Tibial nerve (tissue), 4 donors: ENCODE measurements at regions not wholly inside any gene's neighbourhood (a gene's known extent, or its start where the extent isn't known, plus 50 kb on each side); places are given as distances from the start of the nearest gene placed in this dataset.

Experiments used
- DNase-seq, 2 donors: peaks; one replicate each; pipeline ENCODE4 v3.0.0-alpha.2; 2019; ENCODE audit warnings: low spot score in 2 of 2
- H3K27ac ChIP-seq, 4 donors: fragments of 200-600 bp; sonication (generic) in 3 of 4; one replicate each; pipeline ENCODE4 v1.5.1; 2017 to 2019; ENCODE audit warnings: mild to moderate bottlenecking in 1 of 4
- H3K27me3 ChIP-seq, 2 donors: fragments of 200-600 bp; sonication (generic) in 1 of 2; one replicate each; pipeline versions ENCODE4 v1.5.1 to v1.6.0; 2017 to 2019
- H3K36me3 ChIP-seq, 3 donors: fragments of 200-600 bp; sonication (generic); one replicate each; pipeline ENCODE4 v1.5.1; 2018 to 2019
- H3K4me1 ChIP-seq, 4 donors: fragments of 200-600 bp; sonication (generic) in 3 of 4; one replicate each; pipeline ENCODE4 v1.5.1; 2017 to 2019
- H3K4me3 ChIP-seq, 4 donors: fragments of 200-600 bp; sonication (generic) in 3 of 4; one replicate each; pipeline ENCODE4 v1.5.1; 2017 to 2019; ENCODE audit warnings: mild to moderate bottlenecking in 1 of 4, moderate library complexity in 1 of 4
- H3K9me3 ChIP-seq, 4 donors: fragments of 200-600 bp; sonication (generic) in 3 of 4; one replicate each; pipeline ENCODE4 v1.5.1; 2017 to 2019
- EP300 ChIP-seq, 2 donors: sonication (generic); formaldehyde crosslinking; IDR thresholded peaks; one replicate each; pipeline ENCODE4 v1.6.1; 2017; ENCODE audit warnings: antibody characterized with exemption in 2 of 2, mild to moderate bottlenecking in 1 of 2
- POLR2A ChIP-seq, 2 donors: fragments of 450-650 bp; IDR thresholded peaks; one replicate each; pipeline ENCODE4 v1.6.1; 2017; ENCODE audit warnings: antibody characterized with exemption in 2 of 2, mild to moderate bottlenecking in 2 of 2, moderate library complexity in 2 of 2
- WGBS, 2 donors: methylation state at CpG; one replicate each; pipeline ENCODE4 v1.1.5; 2018; 5-methylcytosine and 5-hydroxymethylcytosine counted together
- TF ChIP-seq, protein P1 (sequence below), 5 experiments: fragments of 200-600 bp in 3 of 5; fragments of 450-650 bp in 2 of 5; sonication (generic) in 3 of 5; IDR thresholded peaks; one replicate each; pipeline ENCODE4 v1.5.1; 2016 to 2019; ENCODE audit warnings: antibody characterized with exemption in 5 of 5, mild to moderate bottlenecking in 3 of 5, moderate library complexity in 2 of 5

DNA sequence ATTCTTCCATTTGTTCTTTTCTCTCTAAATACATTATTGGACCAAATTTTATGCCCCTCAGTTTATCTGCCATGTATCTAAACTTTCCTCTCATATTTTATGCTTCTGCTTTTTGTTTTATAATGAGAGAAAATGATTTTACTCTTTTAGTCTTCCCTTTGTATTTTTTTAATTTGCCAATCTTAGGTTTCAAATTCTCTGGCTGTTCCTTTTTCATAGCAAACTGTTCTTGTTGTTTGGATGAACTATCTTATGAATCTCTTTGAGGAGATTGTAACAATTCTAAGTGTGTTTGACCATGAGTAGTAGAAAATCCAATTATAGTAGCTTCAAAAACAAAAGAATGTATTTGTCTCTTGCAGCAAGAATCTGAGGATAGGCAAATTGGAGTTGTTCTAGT, 290.5 kb downstream of the NDFIP2 start:
- Histone ChIP-seq H3K4me3 (no peak overlapping the region), H3K9me3 (peaks cover 0 to 3% (median 0%) of the 10 kb centered on the region in 4 donors), H3K36me3 (no peaks in the 10 kb centered on the region), H3K27me3 (no peaks in the 10 kb centered on the region), H3K27ac (no peak overlapping the region), H3K4me1 (peaks cover 0 to 4% (median 0%) of the 10 kb centered on the region in 4 donors)
- DNase-seq = no peak
- TF ChIP-seq, protein P1, sequence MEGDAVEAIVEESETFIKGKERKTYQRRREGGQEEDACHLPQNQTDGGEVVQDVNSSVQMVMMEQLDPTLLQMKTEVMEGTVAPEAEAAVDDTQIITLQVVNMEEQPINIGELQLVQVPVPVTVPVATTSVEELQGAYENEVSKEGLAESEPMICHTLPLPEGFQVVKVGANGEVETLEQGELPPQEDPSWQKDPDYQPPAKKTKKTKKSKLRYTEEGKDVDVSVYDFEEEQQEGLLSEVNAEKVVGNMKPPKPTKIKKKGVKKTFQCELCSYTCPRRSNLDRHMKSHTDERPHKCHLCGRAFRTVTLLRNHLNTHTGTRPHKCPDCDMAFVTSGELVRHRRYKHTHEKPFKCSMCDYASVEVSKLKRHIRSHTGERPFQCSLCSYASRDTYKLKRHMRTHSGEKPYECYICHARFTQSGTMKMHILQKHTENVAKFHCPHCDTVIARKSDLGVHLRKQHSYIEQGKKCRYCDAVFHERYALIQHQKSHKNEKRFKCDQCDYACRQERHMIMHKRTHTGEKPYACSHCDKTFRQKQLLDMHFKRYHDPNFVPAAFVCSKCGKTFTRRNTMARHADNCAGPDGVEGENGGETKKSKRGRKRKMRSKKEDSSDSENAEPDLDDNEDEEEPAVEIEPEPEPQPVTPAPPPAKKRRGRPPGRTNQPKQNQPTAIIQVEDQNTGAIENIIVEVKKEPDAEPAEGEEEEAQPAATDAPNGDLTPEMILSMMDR (IDR thresholded peaks at IDR 0.05) = no peak
- TF ChIP-seq EP300 (IDR thresholded peaks at IDR 0.05) = no peak
- TF ChIP-seq POLR2A (IDR thresholded peaks at IDR 0.05) = no peak

DNA sequence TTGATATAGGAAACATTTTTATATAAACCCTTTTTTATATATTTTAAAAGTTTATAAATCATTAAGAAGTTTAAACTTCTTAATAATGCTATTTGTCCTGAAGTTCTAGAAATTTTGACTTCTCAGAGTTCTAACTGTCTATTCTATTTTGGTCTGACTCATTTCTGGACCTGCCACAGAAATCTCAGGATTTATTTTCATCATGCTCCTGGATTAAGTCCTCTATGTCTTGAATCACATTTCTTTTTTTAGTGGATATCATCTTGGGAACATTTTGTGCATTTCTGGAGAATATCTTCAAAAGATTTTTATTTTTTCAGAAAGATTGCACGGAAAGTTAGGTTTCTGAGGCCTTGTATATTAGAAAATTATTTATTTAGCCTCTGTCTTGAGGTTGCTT, 289.1 kb downstream of the NDFIP2 start:
- Histone ChIP-seq H3K4me1 (no peaks in the 10 kb centered on the region), H3K4me3 (no peak overlapping the region), H3K27ac (no peak overlapping the region), H3K27me3 (no peaks in the 10 kb centered on the region), H3K9me3 (peaks cover 0 to 3% (median 0%) of the 10 kb centered on the region in 4 donors), H3K36me3 (no peaks in the 10 kb centered on the region)
- no peak for TF ChIP-seq POLR2A (IDR thresholded peaks at IDR 0.05)
- TF ChIP-seq, protein P1 (IDR thresholded peaks at IDR 0.05) = no peak
- no peak for TF ChIP-seq EP300 (IDR thresholded peaks at IDR 0.05)
- 82 to 86% methylated on average over 1 of the region's 1 CpG for WGBS, 2 donors
- no peak for DNase-seq

DNA sequence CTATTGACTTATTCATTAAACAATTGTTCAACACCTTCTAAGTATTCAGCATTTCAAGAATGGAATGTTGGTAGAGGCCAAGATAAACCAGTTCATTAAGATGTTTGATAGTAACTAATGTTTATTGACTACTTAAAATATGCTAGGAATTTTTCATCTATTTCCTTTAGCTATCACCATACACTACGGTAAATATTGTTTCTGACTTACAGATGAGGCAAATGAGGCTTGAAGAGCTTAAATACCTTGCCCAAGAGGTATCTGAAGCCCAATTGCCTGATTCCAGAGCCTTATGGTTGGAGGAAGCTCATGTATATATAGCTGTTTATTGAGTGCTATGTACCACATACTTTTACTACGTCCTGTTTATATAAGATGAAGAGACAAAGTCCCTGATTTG, 286.2 kb downstream of the NDFIP2 start:
- Histone ChIP-seq H3K27me3 (no peaks in the 10 kb centered on the region), H3K36me3 (no peaks in the 10 kb centered on the region), H3K9me3 (peaks cover 0 to 1% (median 0%) of the 10 kb centered on the region in 4 donors), H3K27ac (no peak overlapping the region), H3K4me3 (no peak overlapping the region), H3K4me1 (no peaks in the 10 kb centered on the region)
- WGBS, 2 donors = 60 to 78% methylated on average over 2 of the region's 2 CpGs
- DNase-seq = no peak
- no peak for TF ChIP-seq POLR2A (IDR thresholded peaks at IDR 0.05)
- TF ChIP-seq, protein P1 (IDR thresholded peaks at IDR 0.05) = no peak
- no peak for TF ChIP-seq EP300 (IDR thresholded peaks at IDR 0.05)

DNA sequence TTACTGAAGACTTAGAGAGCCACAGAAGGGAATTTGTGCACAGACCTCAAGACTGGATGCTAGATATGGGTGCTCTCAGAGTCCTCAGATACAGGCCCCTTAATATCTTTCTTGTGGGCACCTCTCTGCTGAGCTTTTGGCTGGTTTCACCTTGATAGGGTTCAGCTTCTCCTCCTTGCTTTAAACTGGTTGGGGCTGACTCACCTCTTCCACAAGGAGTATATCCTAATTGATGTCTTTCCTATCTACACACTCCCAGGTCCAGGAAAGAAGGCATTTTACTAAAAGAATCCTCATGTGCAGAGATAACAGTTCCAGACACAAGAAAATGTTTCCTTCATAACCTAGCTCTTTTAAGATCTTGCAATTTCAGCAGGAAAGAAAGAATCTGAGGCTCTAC, 284.4 kb downstream of the NDFIP2 start:
- no peak overlapping the region for H3K27ac ChIP-seq
- no peak for TF ChIP-seq POLR2A (IDR thresholded peaks at IDR 0.05)
- TF ChIP-seq, protein P1 (IDR thresholded peaks at IDR 0.05) = no peak
- TF ChIP-seq EP300 (IDR thresholded peaks at IDR 0.05) = no peak
- DNase-seq = no peak
- H3K4me1 ChIP-seq = no peaks in the 10 kb centered on the region
- peaks cover 0 to under 1% (median 0%) of the 10 kb centered on the region in 4 donors for H3K9me3 ChIP-seq
- H3K27me3 ChIP-seq = no peaks in the 10 kb centered on the region
- no peaks in the 10 kb centered on the region for H3K36me3 ChIP-seq
- H3K4me3 ChIP-seq = no peak overlapping the region

DNA sequence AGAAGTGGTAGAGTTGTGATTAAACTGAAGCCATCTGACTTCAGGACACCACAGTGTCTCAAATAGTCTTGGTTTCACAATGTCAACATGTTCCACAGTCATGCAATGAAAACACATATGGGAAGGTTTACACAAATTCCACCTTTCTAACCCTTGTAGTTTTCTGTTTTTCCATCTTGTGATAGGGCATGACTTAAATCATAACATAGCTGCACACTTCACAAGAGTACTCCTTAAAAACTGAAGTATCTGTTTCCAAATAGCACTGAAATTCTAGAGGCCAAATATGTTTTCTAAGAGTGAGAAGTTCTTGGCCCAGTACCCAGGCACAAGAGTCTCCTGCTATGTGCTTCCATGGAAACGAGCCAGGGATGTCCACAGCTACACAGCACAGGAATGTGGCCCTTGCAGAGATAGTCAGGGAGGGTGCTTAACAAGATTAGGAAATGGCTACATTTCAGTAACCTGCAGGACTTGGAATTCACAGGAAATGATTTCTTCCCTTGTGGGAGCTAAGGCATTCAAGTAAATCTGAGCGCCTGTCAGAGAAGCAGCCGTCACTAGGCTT, 269.1 kb downstream of the NDFIP2 start:
- no peaks in the 10 kb centered on the region for H3K36me3 ChIP-seq
- peaks cover 0 to 13% (median 0%) of the 10 kb centered on the region in 4 donors for H3K4me1 ChIP-seq
- 48 to 53% methylated on average over 3 of the region's 3 CpGs for WGBS, 2 donors
- H3K9me3 ChIP-seq = no peaks in the 10 kb centered on the region
- H3K4me3 ChIP-seq = no peak overlapping the region
- no peaks in the 10 kb centered on the region for H3K27me3 ChIP-seq
- DNase-seq = peak; percentile 67 to 86
- H3K27ac ChIP-seq = peak overlapping the region in 2 of 4 donors; percentile 37 to 63
- TF ChIP-seq POLR2A (IDR thresholded peaks at IDR 0.05) = no peak
- peak in 1 of 2 donors; percentile 77 for TF ChIP-seq EP300 (IDR thresholded peaks at IDR 0.05)

DNA sequence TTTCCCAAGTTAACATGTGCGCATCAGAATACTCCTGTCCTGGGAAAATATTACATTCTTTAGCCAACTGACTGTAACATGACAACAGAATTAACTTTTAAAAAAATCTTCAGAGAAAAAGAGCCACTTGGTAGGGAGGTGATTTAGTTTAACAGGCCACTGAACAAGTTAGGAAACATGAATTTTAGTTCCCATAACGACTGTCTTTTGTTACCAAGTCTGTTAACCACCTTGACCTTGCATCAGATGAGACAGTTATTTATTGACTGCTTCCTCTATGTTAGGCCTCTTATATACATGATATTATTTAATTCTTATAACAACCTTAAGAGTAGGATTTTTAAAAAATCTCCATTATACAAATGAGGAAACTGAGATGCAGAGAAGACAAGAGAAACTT, 268.6 kb downstream of the NDFIP2 start:
- H3K4me3 ChIP-seq = no peak overlapping the region
- H3K36me3 ChIP-seq = no peaks in the 10 kb centered on the region
- H3K27ac ChIP-seq = peak overlapping the region in 2 of 4 donors; percentile 37 to 63
- no peaks in the 10 kb centered on the region for H3K9me3 ChIP-seq
- no peaks in the 10 kb centered on the region for H3K27me3 ChIP-seq
- TF ChIP-seq POLR2A (IDR thresholded peaks at IDR 0.05) (no peak), EP300 (IDR thresholded peaks at IDR 0.05) (no peak)
- TF ChIP-seq, protein P1 (IDR thresholded peaks at IDR 0.05) = no peak
- peaks cover 0 to 13% (median 0%) of the 10 kb centered on the region in 4 donors for H3K4me1 ChIP-seq
- DNase-seq = no peak
- 77% methylated on average over 2 of the region's 2 CpGs for WGBS, 2 donors
